GM23338 (cell line): ENCODE measurements at regions not wholly inside any gene's neighbourhood (a gene's known extent, or its start where the extent isn't known, plus 50 kb on each side); places are given as distances from the start of the nearest gene placed in this dataset.

Experiments
- EZH2 ChIP-seq: fragments of 200-600 bp; sonication (generic); IDR thresholded peaks from one replicate; pipeline ENCODE4 v1.8.0; 2017; ENCODE audit warnings: antibody characterized with exemption, mild to moderate bottlenecking, low read depth; ENCODE audit not compliant: unreplicated experiment
- EZH2phosphoT487 ChIP-seq: fragments of 200-600 bp; sonication (generic); IDR thresholded peaks from one replicate; pipeline ENCODE4 v1.8.1; 2018; ENCODE audit warnings: antibody characterized with exemption; ENCODE audit not compliant: unreplicated experiment
- JUNB ChIP-seq: IDR thresholded peaks from one replicate; pipeline ENCODE4 v1.6.1; 2016; ENCODE audit warnings: antibody characterized with exemption; ENCODE audit not compliant: unreplicated experiment
- POLR2AphosphoS5 ChIP-seq: IDR thresholded peaks from 2 replicates; pipeline ENCODE4 v1.6.1; 2016; ENCODE audit warnings: antibody characterized with exemption, low read depth
- ZNF114 ChIP-seq: fragments of 250-450 bp; sonication (Bioruptor Pico); IDR thresholded peaks from 2 replicates; pipeline ENCODE4 v1.5.0; 2020; ENCODE audit warnings: mild to moderate bottlenecking, moderate library complexity
- ZNF331 ChIP-seq: fragments of 250-450 bp; sonication (Bioruptor Pico); IDR thresholded peaks from 2 replicates; pipeline ENCODE4 v1.5.0; 2020; ENCODE audit warnings: low read depth, mild to moderate bottlenecking, moderate library complexity
- TF ChIP-seq, protein P1 (sequence below), 2 experiments: fragments of 200-600 bp in 1 of 2; sonication (generic) in 1 of 2; conservative IDR thresholded peaks; 2 replicates each; pipeline versions ENCODE4 v1.5.1 to v1.6.1; 2016 to 2017; ENCODE audit warnings: antibody characterized with exemption in 2 of 2, low read depth in 2 of 2, mild to moderate bottlenecking in 2 of 2, moderate library complexity in 1 of 2
- TF ChIP-seq, protein P2 (sequence below): IDR thresholded peaks from one replicate; pipeline ENCODE4 v1.6.1; 2018; ENCODE audit warnings: antibody characterized with exemption; ENCODE audit not compliant: unreplicated experiment

DNA sequence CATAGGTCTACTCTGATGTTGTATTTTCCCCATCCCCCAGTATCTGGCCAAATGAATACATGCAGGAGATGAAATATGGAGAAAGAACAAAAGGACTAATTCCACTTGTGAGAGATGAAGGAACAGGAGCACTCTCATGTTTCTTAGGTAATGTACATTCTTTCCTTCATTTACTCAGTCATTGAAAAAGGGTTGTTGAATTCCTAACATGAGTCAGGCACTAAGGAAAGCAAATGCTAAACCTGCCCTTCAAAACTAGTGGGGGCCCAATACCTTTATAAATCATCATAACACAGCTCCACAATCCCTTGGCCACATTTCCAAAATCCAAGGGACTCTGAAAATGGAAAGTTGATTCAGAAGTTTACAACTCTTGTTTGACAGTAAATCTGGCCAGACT, 94.3 kb downstream of the DIRAS3 start:
- TF ChIP-seq ZNF114 (CRISPR knock-in tag) (no peak), EZH2phosphoT487 (no peak), POLR2AphosphoS5 (no peak), EZH2 (no peak), JUNB (no peak), ZNF331 (CRISPR knock-in tag) (no peak)
- TF ChIP-seq, protein P1, sequence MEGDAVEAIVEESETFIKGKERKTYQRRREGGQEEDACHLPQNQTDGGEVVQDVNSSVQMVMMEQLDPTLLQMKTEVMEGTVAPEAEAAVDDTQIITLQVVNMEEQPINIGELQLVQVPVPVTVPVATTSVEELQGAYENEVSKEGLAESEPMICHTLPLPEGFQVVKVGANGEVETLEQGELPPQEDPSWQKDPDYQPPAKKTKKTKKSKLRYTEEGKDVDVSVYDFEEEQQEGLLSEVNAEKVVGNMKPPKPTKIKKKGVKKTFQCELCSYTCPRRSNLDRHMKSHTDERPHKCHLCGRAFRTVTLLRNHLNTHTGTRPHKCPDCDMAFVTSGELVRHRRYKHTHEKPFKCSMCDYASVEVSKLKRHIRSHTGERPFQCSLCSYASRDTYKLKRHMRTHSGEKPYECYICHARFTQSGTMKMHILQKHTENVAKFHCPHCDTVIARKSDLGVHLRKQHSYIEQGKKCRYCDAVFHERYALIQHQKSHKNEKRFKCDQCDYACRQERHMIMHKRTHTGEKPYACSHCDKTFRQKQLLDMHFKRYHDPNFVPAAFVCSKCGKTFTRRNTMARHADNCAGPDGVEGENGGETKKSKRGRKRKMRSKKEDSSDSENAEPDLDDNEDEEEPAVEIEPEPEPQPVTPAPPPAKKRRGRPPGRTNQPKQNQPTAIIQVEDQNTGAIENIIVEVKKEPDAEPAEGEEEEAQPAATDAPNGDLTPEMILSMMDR (conservative IDR thresholded peaks at IDR 0.05; ENCODE audit: low read depth in 2 of 2), result no peak
- TF ChIP-seq, protein P2, sequence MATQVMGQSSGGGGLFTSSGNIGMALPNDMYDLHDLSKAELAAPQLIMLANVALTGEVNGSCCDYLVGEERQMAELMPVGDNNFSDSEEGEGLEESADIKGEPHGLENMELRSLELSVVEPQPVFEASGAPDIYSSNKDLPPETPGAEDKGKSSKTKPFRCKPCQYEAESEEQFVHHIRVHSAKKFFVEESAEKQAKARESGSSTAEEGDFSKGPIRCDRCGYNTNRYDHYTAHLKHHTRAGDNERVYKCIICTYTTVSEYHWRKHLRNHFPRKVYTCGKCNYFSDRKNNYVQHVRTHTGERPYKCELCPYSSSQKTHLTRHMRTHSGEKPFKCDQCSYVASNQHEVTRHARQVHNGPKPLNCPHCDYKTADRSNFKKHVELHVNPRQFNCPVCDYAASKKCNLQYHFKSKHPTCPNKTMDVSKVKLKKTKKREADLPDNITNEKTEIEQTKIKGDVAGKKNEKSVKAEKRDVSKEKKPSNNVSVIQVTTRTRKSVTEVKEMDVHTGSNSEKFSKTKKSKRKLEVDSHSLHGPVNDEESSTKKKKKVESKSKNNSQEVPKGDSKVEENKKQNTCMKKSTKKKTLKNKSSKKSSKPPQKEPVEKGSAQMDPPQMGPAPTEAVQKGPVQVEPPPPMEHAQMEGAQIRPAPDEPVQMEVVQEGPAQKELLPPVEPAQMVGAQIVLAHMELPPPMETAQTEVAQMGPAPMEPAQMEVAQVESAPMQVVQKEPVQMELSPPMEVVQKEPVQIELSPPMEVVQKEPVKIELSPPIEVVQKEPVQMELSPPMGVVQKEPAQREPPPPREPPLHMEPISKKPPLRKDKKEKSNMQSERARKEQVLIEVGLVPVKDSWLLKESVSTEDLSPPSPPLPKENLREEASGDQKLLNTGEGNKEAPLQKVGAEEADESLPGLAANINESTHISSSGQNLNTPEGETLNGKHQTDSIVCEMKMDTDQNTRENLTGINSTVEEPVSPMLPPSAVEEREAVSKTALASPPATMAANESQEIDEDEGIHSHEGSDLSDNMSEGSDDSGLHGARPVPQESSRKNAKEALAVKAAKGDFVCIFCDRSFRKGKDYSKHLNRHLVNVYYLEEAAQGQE, result no peak
